NCI-H526 (cell line): ENCODE measurements at regions not wholly inside any gene's neighbourhood (a gene's known extent, or its start where the extent isn't known, plus 50 kb on each side); places are given as distances from the start of the nearest gene placed in this dataset.

Source experiments
- DNase-seq, 2 experiments: peaks; one replicate each; lab custom pipeline; 2025; lab: John Stamatoyannopoulos, UW

- DNase-seq, result no peak
Measured at GRCh38 chr1:82950606-82951200, 1048.2 kb downstream of the TTLL7 start.

DNA sequence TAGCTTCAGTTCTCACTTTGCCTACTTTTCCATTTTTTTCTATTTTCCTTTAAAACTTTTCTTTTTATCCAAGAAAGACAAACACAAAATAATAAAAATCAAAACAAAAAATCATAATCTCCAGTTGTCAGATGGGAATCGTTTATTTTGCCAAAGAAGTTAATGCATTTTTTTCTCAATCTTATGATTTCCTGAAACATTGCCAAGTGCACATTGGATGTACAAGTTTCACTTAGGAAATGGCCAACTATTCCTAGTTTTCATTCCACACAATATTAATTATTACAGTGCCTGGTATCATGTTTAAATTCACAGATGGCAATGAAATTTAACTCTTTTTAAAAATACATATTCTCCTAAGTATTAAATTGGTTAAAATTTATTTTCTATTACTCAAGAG is 1050.5 kb downstream of the TTLL7 start:
- no peak for DNase-seq

- no peak for DNase-seq
Measured at GRCh38 chr1:82947278-82947677, 1051.7 kb downstream of the TTLL7 start.

- no peak for DNase-seq
Measured at GRCh38 chr1:82946096-82946605, 1052.8 kb downstream of the TTLL7 start.

DNA sequence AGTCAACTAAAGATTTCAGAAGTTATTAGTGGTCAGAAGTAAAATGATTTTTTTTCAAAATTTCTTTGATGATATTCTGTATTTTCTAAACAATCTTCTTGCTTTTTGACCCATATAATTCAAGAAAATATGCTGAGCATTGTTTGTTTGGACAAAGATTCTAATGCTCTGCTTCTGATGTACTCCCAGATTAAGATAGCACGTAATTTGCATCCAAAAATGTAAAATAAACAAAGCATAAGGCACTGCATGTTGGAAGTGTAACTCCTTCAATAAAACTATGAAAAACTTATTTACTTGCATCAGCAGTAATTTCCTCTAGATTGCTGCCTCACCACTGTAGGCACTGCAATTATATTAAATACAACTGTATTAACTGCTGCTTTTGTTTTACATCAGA is 1054.1 kb downstream of the TTLL7 start:
- no peak for DNase-seq

GRCh38 chr1:82934074-82934473 is 1064.9 kb downstream of the TTLL7 start:
- no peak for DNase-seq

GRCh38 chr1:82932727-82933126 is 1066.2 kb downstream of the TTLL7 start:
- no peak for DNase-seq

DNA sequence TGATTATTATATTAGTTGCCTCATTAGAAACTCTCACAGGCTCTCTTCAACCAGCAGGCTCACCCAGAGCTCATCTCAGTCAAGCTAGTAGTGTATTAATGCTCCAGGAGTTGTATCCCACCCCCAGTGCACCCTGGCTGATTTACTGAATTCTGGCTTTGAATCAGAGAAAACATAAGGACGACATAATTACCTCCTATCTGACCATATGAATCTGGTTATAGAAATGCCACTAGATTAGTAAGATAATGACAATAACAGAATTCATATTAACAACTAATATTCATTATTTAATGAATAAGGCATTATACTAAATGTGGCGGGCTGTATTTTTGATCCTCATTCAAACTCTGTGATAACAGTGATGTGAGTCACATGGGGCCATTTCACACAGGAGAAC is 1066.7 kb downstream of the TTLL7 start:
- no peak for DNase-seq

DNA sequence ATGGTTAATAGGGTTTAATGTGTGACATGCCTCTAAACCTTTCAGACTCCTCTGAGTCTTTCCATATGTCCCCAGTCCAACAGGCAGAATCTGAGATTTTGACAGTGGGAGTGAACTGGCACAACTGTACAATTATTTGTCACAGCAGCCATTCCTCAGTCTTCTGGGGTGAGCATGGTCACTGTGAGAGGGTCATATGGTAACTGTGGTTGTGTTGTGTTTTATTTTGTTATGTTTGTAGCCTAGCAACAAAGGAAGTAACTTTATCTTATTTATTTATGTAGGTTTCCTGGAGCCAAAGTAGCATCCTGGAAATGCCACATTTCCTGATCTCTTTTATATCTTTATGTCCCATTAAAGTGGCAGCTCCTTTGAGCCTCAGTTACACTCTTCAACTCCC is 1067.9 kb downstream of the TTLL7 start:
- DNase-seq, result no peak

- DNase-seq, result no peak
Measured at GRCh38 chr1:82927753-82928152, 1071.2 kb downstream of the TTLL7 start.

DNA sequence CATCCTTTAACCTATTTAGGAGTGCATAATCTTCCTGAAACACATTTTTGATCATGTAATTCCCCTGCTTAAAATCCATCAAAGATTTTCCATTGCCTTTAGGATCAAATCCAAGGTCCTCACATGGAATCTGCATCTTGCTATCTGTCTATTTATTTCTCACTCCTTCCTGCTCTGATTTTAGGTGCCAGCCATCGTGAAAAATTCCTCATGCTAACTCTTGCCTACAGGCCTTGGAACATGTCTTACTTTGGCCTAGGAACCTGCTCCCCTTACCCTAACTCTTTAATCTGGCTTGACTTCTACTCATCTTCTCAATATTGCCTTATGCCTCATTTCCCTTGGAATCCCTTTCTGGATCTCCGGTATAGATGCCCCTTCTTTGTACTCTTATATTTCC is 1074.3 kb downstream of the TTLL7 start:
- no peak for DNase-seq

GRCh38 chr1:82923931-82924330 is 1075.0 kb downstream of the TTLL7 start:
- no peak for DNase-seq

GRCh38 chr1:82921759-82922158 is 1077.2 kb downstream of the TTLL7 start:
- DNase-seq, result peak; percentile 2 to 26

- peak in 1 of 2 experiments; percentile 44 for DNase-seq
Measured at GRCh38 chr1:82920418-82921248, 1078.3 kb downstream of the TTLL7 start.

GRCh38 chr1:82919837-82920236 is 1079.1 kb downstream of the TTLL7 start:
- no peak for DNase-seq

DNA sequence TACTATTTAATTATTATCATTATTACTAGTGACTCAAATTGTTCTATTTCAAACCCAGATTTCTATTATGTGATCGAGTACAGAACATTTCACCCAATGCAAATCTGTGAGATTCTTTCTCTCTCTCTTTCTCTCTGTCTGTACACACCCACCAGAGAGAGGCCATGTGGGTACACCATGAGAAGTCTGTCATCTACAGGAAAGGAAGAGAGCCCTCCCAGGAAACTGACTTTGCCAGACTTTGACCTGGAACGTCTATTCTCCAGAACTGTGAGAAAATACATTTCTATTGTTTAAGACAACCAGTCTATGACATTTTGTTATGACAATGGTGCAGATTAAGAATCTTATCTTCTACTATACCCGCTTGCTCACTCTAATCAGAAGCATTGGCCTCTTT is 1091.6 kb downstream of the TTLL7 start:
- DNase-seq, result no peak

DNA sequence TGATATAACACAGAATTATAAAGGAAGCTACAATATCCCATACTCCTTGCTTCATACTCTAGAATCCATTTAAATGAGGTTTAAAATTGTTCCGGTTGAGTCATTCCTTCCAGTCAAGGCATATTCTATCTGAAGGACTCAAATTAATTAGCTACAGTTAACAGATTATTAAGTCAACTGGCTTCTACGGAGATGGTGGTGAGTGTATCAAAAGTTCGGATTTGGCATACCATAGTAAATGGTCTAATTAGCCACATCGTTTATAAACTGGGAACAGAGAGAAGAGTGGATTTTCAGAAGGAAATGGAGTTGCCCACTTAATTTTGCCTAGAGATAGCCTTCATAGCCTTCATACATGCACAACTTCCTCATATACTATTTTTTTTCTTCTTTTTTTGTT is 1095.3 kb downstream of the TTLL7 start:
- no peak for DNase-seq

DNA sequence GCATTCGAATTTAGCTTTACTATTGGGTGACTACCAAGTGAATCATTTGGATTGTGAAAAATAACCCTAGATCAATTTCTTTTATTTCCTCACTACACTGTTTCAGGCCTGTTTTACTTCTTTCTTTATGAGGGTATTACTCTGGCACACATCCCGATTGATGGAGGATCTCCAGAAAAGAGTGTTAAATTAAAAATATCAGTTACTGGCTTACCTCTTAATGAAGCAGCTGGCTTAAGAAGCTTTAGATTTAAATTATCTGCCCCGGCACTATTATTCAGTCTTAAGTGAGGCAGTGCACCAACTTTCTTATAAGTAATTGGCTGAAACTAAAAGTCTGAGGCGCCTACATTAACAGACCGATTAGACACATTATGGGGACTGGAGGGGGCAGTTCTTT is 1097.4 kb downstream of the TTLL7 start:
- no peak for DNase-seq

DNA sequence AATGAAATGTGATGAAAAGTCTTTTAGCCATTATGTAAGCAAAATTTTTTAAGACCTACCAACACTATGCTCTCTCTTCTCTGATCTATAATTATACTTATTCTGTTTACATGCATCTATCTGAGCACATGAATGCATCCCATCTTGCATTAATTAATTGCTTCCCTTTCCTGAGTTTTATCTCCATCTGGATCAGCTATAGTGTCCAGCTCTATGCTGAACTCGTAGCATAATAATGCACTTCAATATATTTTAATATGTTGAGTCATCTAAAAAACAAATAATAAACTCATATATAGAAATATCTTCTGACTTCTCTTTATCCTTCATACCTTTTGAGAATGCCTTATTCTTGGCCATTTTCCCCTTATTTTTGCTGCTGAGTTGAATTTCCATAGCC is 1097.8 kb downstream of the TTLL7 start:
- no peak for DNase-seq

- no peak for DNase-seq
Measured at GRCh38 chr1:82899017-82899416, 1098.3 kb downstream of the ADGRL2 start.

DNA sequence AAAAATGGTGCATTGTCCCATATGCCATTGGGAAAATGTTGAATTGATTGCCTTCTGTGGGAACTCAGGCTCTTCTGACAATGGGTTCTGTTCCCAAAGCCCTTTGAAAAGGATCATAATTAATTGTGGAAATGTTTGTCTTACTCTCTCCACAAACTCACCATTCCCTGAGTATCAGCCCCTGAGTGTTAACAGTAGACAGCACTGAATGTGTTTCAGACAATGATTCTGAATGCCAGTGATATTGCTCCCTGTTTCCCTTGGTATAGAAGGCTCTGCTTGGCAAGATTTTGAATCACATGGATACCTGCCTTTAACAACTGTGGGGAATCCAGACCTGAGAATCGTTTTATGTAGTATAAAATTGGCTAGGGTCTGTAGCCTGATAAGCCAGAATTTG is 1096.8 kb downstream of the ADGRL2 start:
- DNase-seq, result no peak

GRCh38 chr1:82896036-82896435 is 1095.3 kb downstream of the ADGRL2 start:
- DNase-seq, result no peak

DNA sequence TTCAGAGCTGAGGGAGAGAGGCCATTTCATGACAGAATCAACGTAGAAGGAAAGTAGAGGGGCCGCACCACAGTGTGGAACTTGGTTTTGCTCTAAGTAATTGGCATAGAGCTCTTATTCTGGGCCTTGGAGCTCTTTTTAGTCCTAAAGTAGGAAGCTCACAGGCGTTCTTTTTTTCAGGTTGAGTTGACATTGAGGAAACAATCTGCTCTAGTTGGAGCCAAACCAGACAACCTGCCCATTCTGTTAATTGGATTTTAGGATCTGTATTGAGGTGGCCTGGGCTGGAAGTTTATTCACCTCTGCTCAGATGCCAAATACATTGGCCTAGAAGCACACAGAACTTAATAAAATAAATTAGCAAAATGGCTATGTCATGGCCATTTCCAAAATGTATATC is 1093.9 kb downstream of the ADGRL2 start:
- DNase-seq, result no peak
